Stimulated activated naive CD8-positive, alpha-beta T cell treated with anti-CD3 and anti-CD28 coated beads, Interleukin-15, Interleukin-2, amounts not matched to agents 100 U/mL and 50 U/mL, for 24 hours (primary cell): ENCODE measurements at regions not wholly inside any gene's neighbourhood (a gene's known extent, or its start where the extent isn't known, plus 50 kb on each side); places are given as distances from the start of the nearest gene placed in this dataset.

ENCODE experiments used
- ATAC-seq: fragments of 150-1000 bp; cut with Tn5 transposase; one replicate; pipeline ENCODE4 v1.10.0; 2021
- DNase-seq: peaks from one replicate; pipeline ENCODE4 v3.0.0; 2021

GRCh38 chr12:77294016-77294415 is 228.6 kb upstream of the E2F7 start:
- ATAC-seq (no peak), DNase-seq (no peak)

GRCh38 chr12:77274926-77275325 is 209.6 kb upstream of the E2F7 start:
- no peak for ATAC-seq
- no peak for DNase-seq

- ATAC-seq (no peak), DNase-seq (no peak)
These were observed 208.5 kb upstream of the E2F7 start for GRCh38 chr12:77273898-77274297.

- DNase-seq (no peak), ATAC-seq (no peak)
These were observed 191.6 kb upstream of the E2F7 start for GRCh38 chr12:77256956-77257355.

GRCh38 chr12:77253321-77253720 is 188.0 kb upstream of the E2F7 start:
- ATAC-seq (no peak), DNase-seq (no peak)

- DNase-seq (no peak), ATAC-seq (no peak)
These were observed 186.4 kb upstream of the E2F7 start for GRCh38 chr12:77251799-77252198.

- ATAC-seq = no peak
- no peak for DNase-seq
These were observed 184.5 kb upstream of the E2F7 start for GRCh38 chr12:77249892-77250291.

GRCh38 chr12:77248036-77248435 is 182.7 kb upstream of the E2F7 start:
- no peak for DNase-seq
- ATAC-seq = no peak

- DNase-seq = no peak
- ATAC-seq = no peak
These were observed 182.2 kb upstream of the E2F7 start for GRCh38 chr12:77247542-77247941.

GRCh38 chr12:77243345-77243744 is 178.0 kb upstream of the E2F7 start:
- ATAC-seq = no peak
- no peak for DNase-seq

- no peak for ATAC-seq
- DNase-seq = no peak
These were observed 174.2 kb upstream of the E2F7 start for GRCh38 chr12:77239617-77240016.

GRCh38 chr12:77238335-77238734 is 173.0 kb upstream of the E2F7 start:
- DNase-seq (no peak), ATAC-seq (no peak)

- DNase-seq (no peak), ATAC-seq (no peak)
These were observed 172.5 kb upstream of the E2F7 start for GRCh38 chr12:77237896-77238295.

- ATAC-seq = no peak
- no peak for DNase-seq
These were observed 170.7 kb upstream of the E2F7 start for GRCh38 chr12:77236066-77236465.

GRCh38 chr12:77232045-77232444 is 166.7 kb upstream of the E2F7 start:
- DNase-seq (no peak), ATAC-seq (no peak)

- no peak for DNase-seq
These were observed 166.1 kb upstream of the E2F7 start for GRCh38 chr12:77231501-77231918.

GRCh38 chr12:77229640-77230442 is 164.5 kb upstream of the E2F7 start:
- no peak for DNase-seq
- no peak for ATAC-seq

More at GRCh38 chr12:77231501-77231918, 166.1 kb upstream of the E2F7 start:
- no peak for ATAC-seq

- DNase-seq = no peak
These were observed 163.0 kb upstream of the E2F7 start for GRCh38 chr12:77228376-77228775.

GRCh38 chr12:77226368-77226767 is 161.0 kb upstream of the E2F7 start:
- ATAC-seq (no peak), DNase-seq (no peak)

More at GRCh38 chr12:77228376-77228775, 163.0 kb upstream of the E2F7 start:
- no peak for ATAC-seq

GRCh38 chr12:77225373-77225772 is 160.0 kb upstream of the E2F7 start:
- ATAC-seq = no peak
- no peak for DNase-seq

- DNase-seq (no peak), ATAC-seq (no peak)
These were observed 159.0 kb upstream of the E2F7 start for GRCh38 chr12:77224346-77224745.

- DNase-seq (no peak), ATAC-seq (no peak)
These were observed 157.0 kb upstream of the E2F7 start for GRCh38 chr12:77222336-77222735.

GRCh38 chr12:77220586-77220985 is 155.2 kb upstream of the E2F7 start:
- ATAC-seq = no peak
- DNase-seq = no peak

- DNase-seq (no peak), ATAC-seq (no peak)
These were observed 152.9 kb upstream of the E2F7 start for GRCh38 chr12:77218278-77218677.
